ENCODE measurements at regions not wholly inside any gene's neighbourhood (a gene's known extent, or its start where the extent isn't known, plus 50 kb on each side); places are given as distances from the start of the nearest gene placed in this dataset.
A peak's percentile ranks its signal among the peaks of the same experiment; 100 is the strongest.
"Not testable (repeated sequence)": the region's sequence is repeated elsewhere in the genome, so short reads cannot be mapped to it uniquely, and the experiment has no call there.

DNA sequence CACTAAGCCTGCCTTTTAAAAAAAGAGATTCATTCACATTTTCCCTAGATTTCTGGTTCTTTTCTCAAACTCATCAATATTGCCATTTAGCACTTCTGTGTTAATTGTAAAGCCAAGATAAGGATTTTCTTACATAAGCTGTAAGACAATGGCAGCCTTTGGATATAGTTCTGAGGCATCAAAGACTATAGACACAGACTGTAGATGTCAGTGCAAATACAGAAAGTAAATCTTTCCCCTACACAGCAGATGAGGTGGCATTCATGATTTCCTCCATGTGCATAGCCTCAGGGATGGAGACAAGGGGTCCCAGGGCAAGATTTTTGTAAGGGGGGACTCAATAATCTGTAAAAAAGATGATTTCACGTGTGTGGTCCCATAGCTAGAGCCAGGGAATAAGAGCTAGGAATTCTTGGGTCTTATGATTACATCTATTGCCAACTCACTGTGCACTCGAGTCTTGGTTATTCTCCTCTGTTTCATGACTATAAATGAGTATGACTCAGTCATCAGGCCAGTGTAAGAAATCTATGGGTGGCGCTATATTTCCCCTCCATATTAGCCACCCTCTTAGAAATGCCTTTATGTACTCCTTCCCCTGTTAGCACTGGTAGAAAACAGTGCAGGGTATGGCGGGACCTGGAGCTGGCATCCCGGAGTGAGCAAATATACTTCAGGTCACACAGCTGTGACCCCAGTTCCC is 207.5 kb downstream of the EXOC5 start:
- ChIA-PET CTCF (interaction anchor here (1.0 kb wide), 2 partner anchors 256 to 570 kb away, joined by 3 to 4 read pairs; no protein-coding TSS in a partner anchor), POLR2A (no interaction called here)
- no peaks in the 10 kb centered on the region for H3K9me3 Mint-ChIP-seq
- no peak for ATAC-seq
- TF ChIP-seq, protein P1, sequence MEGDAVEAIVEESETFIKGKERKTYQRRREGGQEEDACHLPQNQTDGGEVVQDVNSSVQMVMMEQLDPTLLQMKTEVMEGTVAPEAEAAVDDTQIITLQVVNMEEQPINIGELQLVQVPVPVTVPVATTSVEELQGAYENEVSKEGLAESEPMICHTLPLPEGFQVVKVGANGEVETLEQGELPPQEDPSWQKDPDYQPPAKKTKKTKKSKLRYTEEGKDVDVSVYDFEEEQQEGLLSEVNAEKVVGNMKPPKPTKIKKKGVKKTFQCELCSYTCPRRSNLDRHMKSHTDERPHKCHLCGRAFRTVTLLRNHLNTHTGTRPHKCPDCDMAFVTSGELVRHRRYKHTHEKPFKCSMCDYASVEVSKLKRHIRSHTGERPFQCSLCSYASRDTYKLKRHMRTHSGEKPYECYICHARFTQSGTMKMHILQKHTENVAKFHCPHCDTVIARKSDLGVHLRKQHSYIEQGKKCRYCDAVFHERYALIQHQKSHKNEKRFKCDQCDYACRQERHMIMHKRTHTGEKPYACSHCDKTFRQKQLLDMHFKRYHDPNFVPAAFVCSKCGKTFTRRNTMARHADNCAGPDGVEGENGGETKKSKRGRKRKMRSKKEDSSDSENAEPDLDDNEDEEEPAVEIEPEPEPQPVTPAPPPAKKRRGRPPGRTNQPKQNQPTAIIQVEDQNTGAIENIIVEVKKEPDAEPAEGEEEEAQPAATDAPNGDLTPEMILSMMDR (IDR thresholded peaks at IDR 0.05): no peak
- no peaks in the 10 kb centered on the region for H3K36me3 Mint-ChIP-seq (ENCODE audit: low read depth)
- intact Hi-C loops (cut with micrococcal nuclease): loop anchor here (10.0 kb wide), 2 partner anchors 254 to 566 kb away; no protein-coding TSS in a partner anchor
- H3K4me3 Mint-ChIP-seq: no peak overlapping the region
- no peak overlapping the region for H3K27ac Mint-ChIP-seq
- DNase-seq: no peak
- peaks cover 18% of the 10 kb centered on the region for H3K4me1 Mint-ChIP-seq (ENCODE audit: low read depth)
- H3K27me3 Mint-ChIP-seq: peaks cover 2% of the 10 kb centered on the region

DNA sequence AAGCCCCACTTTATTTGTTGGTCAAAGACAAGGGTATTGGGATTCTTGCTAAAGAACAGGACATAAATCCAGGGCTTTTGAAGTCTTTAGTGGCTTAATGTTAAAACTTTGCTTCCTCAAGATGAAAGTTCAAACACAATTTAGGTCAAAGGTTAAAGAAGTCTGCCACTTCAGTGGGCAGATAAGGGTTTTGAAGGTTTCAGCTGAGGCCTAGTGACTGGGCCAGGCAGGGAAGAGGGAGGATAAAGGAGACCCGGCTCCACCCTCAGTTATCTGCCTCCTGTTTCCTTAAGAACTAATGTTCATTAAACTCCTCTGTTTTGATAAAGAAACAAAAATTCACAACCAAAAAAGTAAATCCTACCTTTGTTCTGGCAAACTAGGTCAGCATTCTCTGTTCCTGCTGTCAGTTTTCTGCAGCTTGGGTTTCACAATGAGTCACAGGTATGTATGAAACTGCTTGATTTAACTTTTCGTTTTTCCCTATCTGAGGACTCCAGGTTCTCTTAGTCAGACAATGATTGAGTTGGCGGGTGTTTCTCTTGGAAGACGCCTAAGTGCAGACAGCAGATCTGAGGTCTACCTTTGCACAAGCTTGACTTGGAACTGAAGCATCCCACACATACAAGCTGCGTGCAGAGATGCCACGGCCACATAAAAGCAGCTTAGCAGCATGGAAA is 208.3 kb downstream of the EXOC5 start:
- ATAC-seq (peak; percentile 88), DNase-seq (peak; percentile 33)
- no peaks in the 10 kb centered on the region for H3K36me3 Mint-ChIP-seq (ENCODE audit: low read depth)
- intact Hi-C loops (cut with micrococcal nuclease): loop anchor here (10.0 kb wide), 2 partner anchors 254 to 566 kb away; no protein-coding TSS in a partner anchor
- TF ChIP-seq, protein P1 (IDR thresholded peaks at IDR 0.05): no peak
- no peak overlapping the region for H3K4me3 Mint-ChIP-seq
- H3K27me3 Mint-ChIP-seq: peaks cover 3% of the 10 kb centered on the region
- ChIA-PET POLR2A (no interaction called here), CTCF (interaction anchor here (1.0 kb wide), 2 partner anchors 257 to 569 kb away, joined by 3 to 4 read pairs; no protein-coding TSS in a partner anchor)
- H3K9me3 Mint-ChIP-seq: no peaks in the 10 kb centered on the region
- no peak overlapping the region for H3K27ac Mint-ChIP-seq
- peaks cover 18% of the 10 kb centered on the region for H3K4me1 Mint-ChIP-seq (ENCODE audit: low read depth)

DNA sequence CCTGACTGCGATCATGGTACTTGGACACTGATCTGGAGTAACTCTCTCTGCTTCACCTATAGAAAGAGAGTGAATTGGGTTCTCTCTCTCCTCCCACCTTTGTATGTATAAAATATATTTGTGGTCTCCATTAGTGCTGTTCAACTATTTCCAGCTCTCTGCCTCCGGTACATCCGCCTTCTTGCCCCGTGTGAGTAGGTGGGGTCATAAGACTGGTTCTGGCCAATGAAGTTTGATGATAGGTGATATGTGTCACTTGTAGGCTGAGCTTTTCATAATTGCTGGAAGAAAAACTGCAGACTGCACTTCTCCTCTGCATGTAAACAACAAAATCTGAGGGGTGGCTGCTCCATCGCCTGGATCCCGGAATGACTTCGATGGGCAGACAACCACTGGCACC is 210.4 kb downstream of the EXOC5 start:
- ChIA-PET CTCF (interaction anchor here (0.6 kb wide), 1 partner anchor 251 kb away, joined by 3 read pairs; no protein-coding TSS in a partner anchor), POLR2A (no interaction called here)
- intact Hi-C loops (cut with micrococcal nuclease): no loop called here
- no peak for ATAC-seq
- TF ChIP-seq, protein P1 (IDR thresholded peaks at IDR 0.05): no peak
- Mint-ChIP-seq H3K36me3 (ENCODE audit: low read depth) (no peaks in the 10 kb centered on the region), H3K4me3 (no peak overlapping the region), H3K9me3 (no peaks in the 10 kb centered on the region), H3K27ac (no peak overlapping the region), H3K27me3 (peaks cover 10% of the 10 kb centered on the region), H3K4me1 (ENCODE audit: low read depth) (peaks cover 18% of the 10 kb centered on the region)
- DNase-seq: no peak

DNA sequence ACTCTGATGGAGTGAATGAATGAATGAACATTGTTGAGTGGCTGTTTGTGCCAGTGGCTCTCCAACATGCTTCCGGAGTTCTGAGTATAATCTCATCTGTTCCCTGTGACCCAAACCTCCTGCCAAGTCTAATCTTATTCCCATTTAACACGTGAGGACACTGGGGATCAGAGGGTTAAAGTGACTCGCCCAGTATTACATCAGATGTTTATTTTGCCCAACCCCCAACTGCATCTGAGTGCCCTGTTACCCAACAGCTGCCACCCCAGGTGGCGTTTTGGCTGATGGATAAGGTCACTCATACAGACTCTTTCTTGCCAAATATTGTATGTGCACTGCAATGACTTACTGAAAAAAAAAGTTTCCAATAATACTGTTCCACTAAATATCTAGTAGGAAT is 210.9 kb downstream of the EXOC5 start:
- Mint-ChIP-seq H3K4me3 (no peak overlapping the region), H3K27me3 (peaks cover 8% of the 10 kb centered on the region), H3K36me3 (ENCODE audit: low read depth) (no peaks in the 10 kb centered on the region), H3K27ac (no peak overlapping the region), H3K4me1 (ENCODE audit: low read depth) (peaks cover 18% of the 10 kb centered on the region), H3K9me3 (no peaks in the 10 kb centered on the region)
- TF ChIP-seq, protein P1 (IDR thresholded peaks at IDR 0.05): no peak
- ChIA-PET POLR2A (no interaction called here), CTCF (interaction anchor here (0.6 kb wide), 1 partner anchor 252 kb away, joined by 3 read pairs; no protein-coding TSS in a partner anchor)
- no peak for DNase-seq
- ATAC-seq: no peak
- intact Hi-C loops (cut with micrococcal nuclease): no loop called here

DNA sequence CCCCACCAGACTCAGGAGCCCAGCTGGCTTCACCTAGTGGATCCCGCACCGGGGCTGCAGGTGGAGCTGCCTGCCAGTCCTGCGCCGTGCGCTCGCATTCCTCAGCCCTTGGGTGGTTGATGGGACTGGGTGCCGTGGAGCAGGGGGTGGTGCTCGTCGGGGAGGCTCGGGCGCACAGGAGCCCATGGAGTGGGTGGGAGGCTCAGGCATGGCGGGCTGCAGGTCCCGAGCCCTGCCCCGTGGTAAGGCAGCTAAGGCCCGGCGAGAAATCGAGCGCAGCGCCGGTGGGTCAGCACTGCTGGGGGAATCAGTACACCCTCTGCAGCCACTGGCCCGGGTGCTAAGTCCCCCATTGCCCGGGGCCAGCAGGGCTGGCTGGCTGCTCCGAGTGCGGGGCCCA is 212.2 kb downstream of the EXOC5 start:
- CTCF ChIA-PET; intact Hi-C loops (cut with micrococcal nuclease); H3K9me3 Mint-ChIP-seq; DNase-seq; ATAC-seq; H3K36me3 Mint-ChIP-seq (ENCODE audit: low read depth); POLR2A ChIA-PET; H3K27ac Mint-ChIP-seq; H3K4me3 Mint-ChIP-seq: not testable (repeated sequence)
- H3K27me3 Mint-ChIP-seq: peaks cover 13% of the 10 kb centered on the region
- H3K4me1 Mint-ChIP-seq (ENCODE audit: low read depth): peaks cover 18% of the 10 kb centered on the region

Measured in activated CD8-positive, alpha-beta T cell treated with anti-CD3 and anti-CD28 coated beads for 36 hours (primary cell).